Common myeloid progenitor, CD34-positive (primary cell): ENCODE measurements at regions not wholly inside any gene's neighbourhood (a gene's known extent, or its start where the extent isn't known, plus 50 kb on each side); places are given as distances from the start of the nearest gene placed in this dataset.
"Not testable (repeated sequence)": the region's sequence is repeated elsewhere in the genome, so short reads cannot be mapped to it uniquely, and the experiment has no call there.

Source experiments
- CTCF ChIA-PET: fragments of 350-600 bp; sonication (Branson Sonifier 250); formaldehyde crosslinking; loops from one replicate; lab custom pipeline; 2021; ENCODE audit warnings: antibody characterized with exemption; lab: Charles Lee
- POLR2A ChIA-PET: fragments of 350-600 bp; sonication (Branson Sonifier 250); formaldehyde crosslinking; loops from one replicate; lab custom pipeline; 2021; ENCODE audit warnings: antibody characterized with exemption; lab: Charles Lee
- DNase-seq, 3 donors: peaks; one replicate each; pipeline versions ENCODE4 v3.0.0 to v3.0.0-alpha.2; 2013
- H3K27ac ChIP-seq, 2 experiments: 1 replicate in 1 of 2; 2 replicates in 1 of 2; pipeline ENCODE4 v1.7.0; 2013; ENCODE audit warnings: inconsistent platforms in 2 of 2, low read length in 2 of 2, mild to moderate bottlenecking in 2 of 2, low read depth in 1 of 2, moderate library complexity in 1 of 2; ENCODE audit not compliant: severe bottlenecking in 2 of 2, insufficient read depth in 1 of 2, poor library complexity in 1 of 2
- H3K27me3 ChIP-seq, 5 experiments: replicated peaks in 2 of 5; 1 replicate in 3 of 5; 2 replicates in 2 of 5; pipeline versions ENCODE4 v1.6.1 to v1.7.0; 2013; ENCODE audit warnings: low read length in 4 of 5, mild to moderate bottlenecking in 2 of 5, moderate library complexity in 2 of 5, inconsistent platforms in 1 of 5; ENCODE audit not compliant: insufficient read depth in 5 of 5, control insufficient read depth in 4 of 5
- H3K36me3 ChIP-seq, 4 experiments: 1 replicate in 2 of 4; 2 replicates in 2 of 4; pipeline versions ENCODE4 v1.6.1 to v1.7.0; 2013; ENCODE audit warnings: low read length in 3 of 4, control low read depth in 1 of 4, mild to moderate bottlenecking in 1 of 4; ENCODE audit not compliant: control insufficient read depth in 4 of 4, insufficient read depth in 4 of 4
- H3K4me1 ChIP-seq, 4 experiments: 1 replicate in 3 of 4; 2 replicates in 1 of 4; pipeline versions ENCODE4 v1.6.1 to v1.7.1; 2013; ENCODE audit warnings: low read length in 3 of 4, mild to moderate bottlenecking in 3 of 4, control low read depth in 1 of 4, inconsistent platforms in 1 of 4, moderate library complexity in 1 of 4; ENCODE audit not compliant: control insufficient read depth in 4 of 4, insufficient read depth in 4 of 4; ENCODE audit errors: control extremely low read depth in 1 of 4
- H3K4me3 ChIP-seq, 7 experiments: 1 replicate in 4 of 7; 2 replicates in 3 of 7; pipeline versions ENCODE4 v1.5.1 to v1.7.0; 2013; ENCODE audit warnings: mild to moderate bottlenecking in 7 of 7, low read length in 6 of 7, moderate library complexity in 6 of 7, inconsistent platforms in 2 of 7, low read depth in 2 of 7, control low read depth in 1 of 7; ENCODE audit not compliant: insufficient read depth in 4 of 7, control insufficient read depth in 1 of 7; ENCODE audit errors: extremely low read depth in 1 of 7
- H3K9me3 ChIP-seq, 5 experiments: 1 replicate in 4 of 5; 2 replicates in 1 of 5; pipeline versions ENCODE4 v1.6.1 to v1.7.1; 2013; ENCODE audit warnings: low read length in 4 of 5, mild to moderate bottlenecking in 2 of 5, inconsistent platforms in 1 of 5, low read depth in 1 of 5, moderate library complexity in 1 of 5; ENCODE audit not compliant: control insufficient read depth in 4 of 5, insufficient read depth in 2 of 5; ENCODE audit errors: control extremely low read depth in 1 of 5
- WGBS: methylation state at CpG from one replicate; pipeline ENCODE4 v1.1.5; 2013; ENCODE audit not compliant: insufficient coverage; 5-methylcytosine and 5-hydroxymethylcytosine counted together

- Histone ChIP-seq H3K27me3 (no peaks in the 10 kb centered on the region), H3K36me3 (no peaks in the 10 kb centered on the region), H3K27ac (no peak overlapping the region), H3K4me3 (no peak overlapping the region), H3K9me3 (no peaks in the 10 kb centered on the region), H3K4me1 (no peaks in the 10 kb centered on the region)
- ChIA-PET CTCF (no interaction called here), POLR2A (no interaction called here)
- DNase-seq, result no peak
- no CpG with 5 or more reads among the region's 1 CpG for WGBS
Observed at GRCh38 chr13:37510441-37510840, 88.1 kb downstream of the POSTN start.

- Histone ChIP-seq H3K36me3 (no peaks in the 10 kb centered on the region), H3K27ac (no peak overlapping the region), H3K9me3 (no peaks in the 10 kb centered on the region), H3K27me3 (no peaks in the 10 kb centered on the region), H3K4me1 (no peaks in the 10 kb centered on the region), H3K4me3 (no peak overlapping the region)
- ChIA-PET POLR2A (no interaction called here), CTCF (no interaction called here)
- DNase-seq, result no peak
- WGBS, result 100% methylated on average over 1 of the region's 3 CpGs
Observed at GRCh38 chr13:37505531-37505930, 93.0 kb downstream of the POSTN start.

GRCh38 chr13:37504251-37504650, 94.3 kb downstream of the POSTN start:
- no peaks in the 10 kb centered on the region for H3K36me3 ChIP-seq
- H3K27ac ChIP-seq, result no peak overlapping the region
- H3K4me3 ChIP-seq, result no peak overlapping the region
- no peak for DNase-seq
- no peaks in the 10 kb centered on the region for H3K27me3 ChIP-seq
- ChIA-PET POLR2A (no interaction called here), CTCF (no interaction called here)
- WGBS, result no CpG with 5 or more reads among the region's 1 CpG
- H3K9me3 ChIP-seq, result no peaks in the 10 kb centered on the region
- H3K4me1 ChIP-seq, result no peaks in the 10 kb centered on the region

- no peaks in the 10 kb centered on the region for H3K9me3 ChIP-seq
- H3K27me3 ChIP-seq, result no peaks in the 10 kb centered on the region
- no peak overlapping the region for H3K27ac ChIP-seq
- H3K4me1 ChIP-seq, result no peaks in the 10 kb centered on the region
- no peaks in the 10 kb centered on the region for H3K36me3 ChIP-seq
- no peak overlapping the region for H3K4me3 ChIP-seq
- ChIA-PET CTCF (no interaction called here), POLR2A (no interaction called here)
- no peak for DNase-seq
Observed at GRCh38 chr13:37503287-37503686, 95.3 kb downstream of the POSTN start.

- DNase-seq, CTCF ChIA-PET, H3K9me3 ChIP-seq, H3K27ac ChIP-seq, H3K4me3 ChIP-seq, H3K4me1 ChIP-seq, H3K27me3 ChIP-seq, POLR2A ChIA-PET, H3K36me3 ChIP-seq: not testable (repeated sequence)
- WGBS, result no CpG with 5 or more reads among the region's 1 CpG
Observed at GRCh38 chr13:37502303-37502993, 96.1 kb downstream of the POSTN start.

- POLR2A ChIA-PET, result no interaction called here
Observed at GRCh38 chr13:37501187-37501586, 97.4 kb downstream of the POSTN start.

GRCh38 chr13:37495046-37495445, 103.5 kb downstream of the POSTN start:
- no peaks in the 10 kb centered on the region for H3K9me3 ChIP-seq
- ChIA-PET CTCF (no interaction called here), POLR2A (no interaction called here)
- no peak overlapping the region for H3K27ac ChIP-seq
- DNase-seq, result no peak
- WGBS, result 50% methylated on average over 1 of the region's 1 CpG
- H3K27me3 ChIP-seq, result no peaks in the 10 kb centered on the region
- H3K4me1 ChIP-seq, result no peaks in the 10 kb centered on the region
- H3K4me3 ChIP-seq, result no peak overlapping the region
- H3K36me3 ChIP-seq, result no peaks in the 10 kb centered on the region

More at GRCh38 chr13:37501187-37501586, 97.4 kb downstream of the POSTN start:
- no peaks in the 10 kb centered on the region for H3K27me3 ChIP-seq
- H3K4me1 ChIP-seq, result no peaks in the 10 kb centered on the region
- WGBS, result no CpG with 5 or more reads among the region's 2 CpGs
- no peak overlapping the region for H3K4me3 ChIP-seq
- H3K9me3 ChIP-seq, result no peaks in the 10 kb centered on the region
- CTCF ChIA-PET, result no interaction called here
- H3K27ac ChIP-seq, result no peak overlapping the region
- H3K36me3 ChIP-seq, result no peaks in the 10 kb centered on the region
- DNase-seq, result no peak
